ENCODE measurements at regions not wholly inside any gene's neighbourhood (a gene's known extent, or its start where the extent isn't known, plus 50 kb on each side); places are given as distances from the start of the nearest gene placed in this dataset.

DNA sequence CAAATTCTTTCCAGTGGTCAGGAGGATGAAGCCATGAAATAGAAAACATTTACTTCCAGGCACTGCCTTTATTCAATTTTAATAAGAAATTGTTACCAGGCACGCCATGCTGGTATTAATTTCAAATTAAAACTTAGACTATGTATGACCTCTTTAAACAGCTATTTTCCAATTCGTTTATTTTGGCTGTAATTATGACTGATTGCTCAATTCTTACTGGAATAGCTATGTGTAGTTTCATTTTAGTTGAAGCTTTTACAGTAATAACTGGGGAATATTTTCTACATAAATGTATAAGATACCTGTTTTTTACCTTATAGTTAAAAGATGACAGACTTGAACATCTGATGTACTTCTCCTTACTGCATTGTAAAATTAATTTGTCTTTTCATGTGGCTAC, 480.0 kb upstream of the GOLIM4 start:
- DNase-seq, result no peak
- intact Hi-C loops (cut with DNase I), result no loop called here

DNA sequence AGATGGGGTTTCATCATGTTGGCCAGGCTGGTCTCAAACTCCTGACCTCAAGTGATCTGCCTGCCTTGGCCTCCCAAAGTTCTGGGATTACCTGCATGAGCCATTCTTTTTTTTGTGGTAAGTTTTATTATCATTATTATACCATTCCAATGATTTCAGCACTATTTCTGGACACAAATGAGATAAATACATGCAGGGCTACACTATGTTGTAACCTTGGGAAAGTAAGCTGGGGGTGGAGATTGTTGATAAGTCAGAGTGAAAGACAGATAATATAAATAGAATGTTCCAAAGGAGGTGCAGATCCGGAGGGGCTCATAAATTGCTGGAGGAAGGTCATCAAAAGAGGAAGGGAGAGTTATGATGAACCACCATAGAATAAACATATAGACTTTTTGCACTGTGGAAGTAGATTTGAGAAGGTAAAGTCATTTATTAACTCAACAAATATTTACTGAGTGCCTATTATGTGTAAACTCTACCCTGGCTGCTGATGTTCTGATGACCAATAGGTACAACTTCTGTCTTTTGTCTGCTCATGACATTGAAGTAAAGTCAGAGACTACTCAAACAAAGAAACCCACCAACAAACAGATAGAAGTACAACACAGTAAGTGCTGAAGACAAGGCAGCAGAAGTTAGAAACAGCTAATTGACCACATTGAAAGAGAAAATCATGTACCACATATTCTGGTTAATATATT, 478.9 kb upstream of the GOLIM4 start:
- no peak for DNase-seq
- intact Hi-C loops (cut with DNase I), result no loop called here

DNA sequence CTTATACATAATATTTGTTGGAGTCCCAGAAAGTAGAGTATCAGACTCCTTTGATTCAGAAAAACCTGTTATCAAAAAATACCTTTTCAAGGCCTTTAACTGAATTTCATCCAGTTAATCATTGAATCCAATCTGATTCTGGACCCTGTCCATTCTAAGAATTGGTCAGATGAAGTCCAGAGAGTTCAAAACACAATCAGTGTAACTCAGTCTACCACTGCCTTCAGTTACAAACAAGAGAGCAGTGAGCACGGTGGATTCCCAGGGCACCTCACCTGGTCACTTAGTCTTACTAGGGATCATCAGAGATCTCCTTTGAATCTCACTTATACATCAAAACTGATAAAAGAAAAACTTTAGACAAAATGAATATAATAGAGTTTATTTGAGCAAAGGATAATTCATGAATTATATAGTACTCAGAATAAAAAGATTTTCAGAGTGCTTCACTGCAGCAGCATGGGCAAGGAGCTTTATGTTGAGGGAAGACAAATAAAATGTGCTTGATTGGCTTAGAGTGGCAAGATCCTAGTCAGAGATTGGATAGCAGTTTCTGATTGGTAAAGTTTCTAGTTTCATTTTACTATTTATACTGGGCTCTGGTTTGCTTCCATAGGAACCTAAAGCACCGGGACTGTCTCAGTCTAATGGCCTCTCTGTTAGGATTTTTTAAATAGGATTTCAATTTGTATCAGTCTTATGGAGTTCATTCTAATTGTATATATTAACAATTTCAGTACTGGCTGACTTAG, 474.9 kb upstream of the GOLIM4 start:
- intact Hi-C loops (cut with DNase I), result no loop called here
- no peak for DNase-seq

DNA sequence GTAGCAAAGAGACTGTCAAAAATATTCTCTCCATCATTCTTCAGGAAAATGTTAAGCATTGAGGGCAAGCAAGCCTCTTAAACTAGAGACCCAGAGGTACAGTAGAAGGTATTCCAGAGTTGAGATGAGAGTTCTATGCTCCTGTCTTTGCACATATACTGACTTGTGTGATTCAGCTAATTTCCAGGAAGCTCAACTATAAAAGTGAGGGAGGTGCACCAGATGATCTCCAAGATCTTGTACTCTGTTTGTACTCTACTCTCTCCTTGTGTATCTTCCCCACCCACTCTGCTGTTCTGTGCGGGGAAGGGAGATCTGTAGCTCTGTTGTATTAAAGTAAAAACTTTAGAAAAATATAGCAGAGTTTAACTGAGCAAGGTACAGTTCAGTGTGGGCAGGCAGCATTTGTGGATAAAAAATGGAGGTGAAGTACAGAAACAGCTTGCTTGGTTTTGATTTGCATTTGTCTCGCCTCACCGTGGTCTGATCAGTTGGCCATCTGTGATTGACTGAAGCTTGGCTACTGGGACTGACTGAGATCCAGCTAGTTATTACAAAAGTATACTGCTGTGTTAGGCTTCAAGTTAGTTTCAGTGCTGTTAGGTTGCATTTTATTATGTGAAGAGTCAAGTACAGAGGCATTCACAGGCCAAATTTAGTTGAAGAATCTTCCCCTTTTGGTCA, 463.1 kb upstream of the GOLIM4 start:
- DNase-seq, result peak in 1 of 42 donors; percentile 12
- intact Hi-C loops (cut with DNase I), result no loop called here

DNA sequence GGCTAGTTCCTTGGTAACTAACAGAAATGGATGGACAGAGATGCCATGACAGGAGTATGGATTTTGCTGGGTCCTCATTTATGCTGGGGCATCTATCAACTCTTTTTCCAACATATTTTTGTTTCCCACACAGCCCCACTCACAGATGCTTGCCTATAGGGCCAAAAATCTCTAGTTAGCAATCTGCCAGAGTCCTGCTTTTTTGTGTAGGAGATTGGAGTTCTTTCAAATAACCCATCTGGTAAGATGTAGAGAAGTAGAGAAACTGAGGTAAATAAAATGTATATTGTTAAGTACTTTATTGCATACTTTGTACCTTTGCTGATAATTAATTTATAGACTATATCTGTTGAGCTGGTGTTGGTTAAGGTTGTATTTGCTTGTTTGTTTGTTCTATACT, 456.5 kb upstream of the GOLIM4 start:
- intact Hi-C loops (cut with DNase I), result no loop called here
- DNase-seq, result no peak

DNA sequence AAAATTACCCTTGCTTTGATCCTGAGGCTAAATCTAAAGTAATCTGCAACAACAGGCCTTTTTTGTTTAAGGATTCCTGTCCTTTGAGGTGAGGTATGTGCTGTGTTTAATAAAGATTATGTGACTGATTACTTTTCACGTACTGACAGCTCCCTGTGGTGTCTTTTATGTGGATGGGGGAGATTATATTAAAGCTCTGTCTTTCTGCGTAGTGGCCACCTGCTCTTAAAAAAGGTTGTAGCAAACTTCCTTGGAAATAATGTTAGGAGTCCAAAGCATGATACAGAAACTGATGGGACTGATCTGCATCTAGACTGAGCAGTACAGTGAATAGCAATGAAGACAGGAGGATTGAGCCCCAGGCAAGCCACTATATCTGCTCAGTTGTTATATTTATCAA, 453.0 kb upstream of the GOLIM4 start:
- no peak for DNase-seq
- intact Hi-C loops (cut with DNase I), result no loop called here

DNA sequence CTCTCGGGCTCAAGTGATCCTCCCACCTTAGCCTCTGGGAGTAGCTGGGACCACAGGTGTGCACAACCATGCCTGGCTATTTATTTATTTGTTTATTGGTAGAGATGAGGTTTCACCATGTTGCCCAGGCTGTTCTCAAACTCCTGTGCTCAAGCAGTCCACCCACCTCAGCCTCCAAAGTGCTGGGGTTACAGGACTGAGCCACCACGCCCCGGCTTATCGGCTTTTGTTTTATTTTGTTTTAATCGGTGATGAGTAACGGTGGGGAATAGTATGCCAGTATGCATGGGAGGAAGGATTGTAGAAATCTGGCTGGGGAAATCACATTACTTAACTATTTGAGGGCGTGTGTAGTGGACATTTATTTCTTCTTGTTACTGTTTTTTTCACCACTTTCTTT, 451.0 kb upstream of the GOLIM4 start:
- DNase-seq, result no peak
- intact Hi-C loops (cut with DNase I), result no loop called here

DNA sequence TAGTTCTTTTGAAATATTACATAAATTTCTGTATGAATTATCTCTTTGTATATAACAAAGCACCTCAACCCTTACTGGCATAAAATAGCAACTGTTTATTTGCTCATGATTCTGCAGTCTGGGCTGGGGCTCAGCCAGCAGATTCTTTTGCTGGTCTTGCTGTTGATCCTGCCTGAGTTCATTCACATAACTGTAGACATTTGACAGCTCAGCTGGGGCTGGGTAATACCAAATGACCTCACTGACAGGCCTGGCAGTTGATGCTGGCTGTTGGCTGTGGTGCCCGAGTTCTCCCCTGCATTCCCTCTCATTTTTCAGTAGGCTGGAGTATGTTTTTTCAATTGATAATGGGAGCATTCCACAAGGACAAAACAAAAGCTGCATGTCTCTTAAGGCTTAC, 449.9 kb upstream of the GOLIM4 start:
- peak in 30 of 42 donors; percentile 2 to 62 (median 22) for DNase-seq
- intact Hi-C loops (cut with DNase I), result no loop called here

DNA sequence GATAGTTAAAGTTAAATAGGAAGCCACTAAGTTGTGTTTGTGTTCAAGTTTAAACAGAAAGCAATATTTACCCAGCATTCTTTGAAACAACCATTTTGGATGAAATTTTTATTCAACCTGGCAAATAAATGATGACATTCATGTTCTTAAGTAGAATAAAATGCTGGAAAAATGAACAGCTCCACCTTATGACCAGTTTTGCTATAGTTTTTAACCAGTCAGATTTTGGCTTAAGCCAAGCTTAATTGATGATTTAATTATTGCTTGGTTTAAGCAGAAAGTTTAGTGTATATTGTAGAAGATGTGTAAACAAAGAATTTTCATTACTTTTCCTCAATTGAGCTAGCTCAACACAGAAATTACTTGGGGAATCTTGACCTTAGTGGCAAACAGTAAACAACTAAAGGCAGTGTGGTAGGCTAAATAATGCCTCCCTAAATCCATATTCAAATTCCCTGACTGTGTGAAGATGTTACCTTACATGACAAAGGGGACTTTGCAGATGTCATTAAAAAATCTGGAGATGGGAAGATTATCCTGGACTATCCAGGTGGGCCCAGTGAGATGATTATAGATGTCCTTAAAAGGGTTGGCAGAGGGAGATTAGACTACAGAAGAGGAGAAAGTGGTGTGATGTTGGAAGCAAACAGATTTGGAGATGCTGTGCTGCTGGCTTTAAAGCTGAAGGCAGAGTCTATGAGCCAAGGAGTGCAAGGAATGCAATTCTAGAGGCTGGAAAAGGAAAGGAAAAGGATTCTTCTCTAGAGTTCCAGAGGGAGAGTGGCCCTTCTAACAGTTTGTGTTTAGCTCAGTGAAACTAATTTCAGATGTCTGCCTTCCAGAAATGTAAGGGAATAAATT, 448.6 kb upstream of the GOLIM4 start:
- intact Hi-C loops (cut with DNase I), result no loop called here

DNA sequence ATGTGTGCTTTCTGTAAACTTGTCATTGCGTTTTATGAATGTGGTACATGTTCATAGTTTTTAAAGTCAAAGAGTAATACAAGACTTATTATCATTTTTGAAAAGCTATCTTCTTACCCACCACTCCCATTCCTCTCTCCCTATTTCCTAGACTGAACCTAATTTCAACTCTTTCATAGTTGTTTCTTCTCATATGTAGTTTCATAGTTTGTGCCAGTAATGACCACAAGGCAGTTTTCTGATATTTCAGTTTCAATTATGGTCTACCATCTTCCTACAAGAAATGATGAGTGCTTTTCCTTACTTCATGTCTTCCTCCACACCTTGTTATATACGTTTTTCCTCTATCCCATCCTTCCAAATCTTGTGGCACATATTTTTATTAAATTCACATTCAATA, 445.0 kb upstream of the GOLIM4 start:
- intact Hi-C loops (cut with DNase I), result no loop called here
- DNase-seq, result no peak

More for the DNA sequence above, 448.6 kb upstream of the GOLIM4 start:
- DNase-seq, result no peak

DNA sequence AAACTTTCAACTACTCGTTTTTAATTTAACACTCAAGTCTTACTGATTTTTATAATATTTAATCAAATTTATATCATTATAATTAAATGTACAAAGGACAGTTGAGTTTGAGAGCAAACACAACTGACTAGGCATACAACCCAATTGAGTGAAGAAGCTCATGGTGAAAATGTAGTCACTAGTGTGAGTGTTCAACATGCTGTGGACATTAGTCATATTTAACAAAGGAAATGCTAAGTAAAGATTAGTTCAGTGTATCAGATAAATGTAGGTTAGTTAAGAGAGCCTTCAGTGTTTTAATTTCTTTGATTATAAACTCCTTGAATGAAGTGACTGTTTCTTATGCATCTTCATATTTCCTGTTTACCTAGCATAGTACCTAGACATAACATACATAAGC, 444.2 kb upstream of the GOLIM4 start:
- intact Hi-C loops (cut with DNase I), result no loop called here
- DNase-seq, result no peak

DNA sequence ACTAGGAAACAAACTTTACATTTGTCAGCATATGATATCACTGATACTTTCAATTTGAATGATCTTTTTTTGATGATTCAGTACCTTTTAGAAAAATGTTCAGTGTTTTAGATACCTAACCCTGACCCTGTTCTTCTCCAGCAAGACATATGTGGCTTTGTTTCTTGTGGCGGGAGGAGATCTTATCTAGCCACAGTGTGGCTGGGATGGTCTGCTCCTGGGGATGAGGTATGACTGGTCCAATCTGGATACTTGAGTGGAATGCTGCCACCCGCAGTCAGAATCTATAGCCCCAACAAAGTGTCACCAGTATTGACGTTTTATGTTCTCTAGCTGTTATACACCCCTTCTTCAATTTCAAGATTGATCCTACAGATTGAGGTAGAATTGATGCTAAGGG, 439.0 kb upstream of the GOLIM4 start:
- no peak for DNase-seq
- intact Hi-C loops (cut with DNase I), result no loop called here

DNA sequence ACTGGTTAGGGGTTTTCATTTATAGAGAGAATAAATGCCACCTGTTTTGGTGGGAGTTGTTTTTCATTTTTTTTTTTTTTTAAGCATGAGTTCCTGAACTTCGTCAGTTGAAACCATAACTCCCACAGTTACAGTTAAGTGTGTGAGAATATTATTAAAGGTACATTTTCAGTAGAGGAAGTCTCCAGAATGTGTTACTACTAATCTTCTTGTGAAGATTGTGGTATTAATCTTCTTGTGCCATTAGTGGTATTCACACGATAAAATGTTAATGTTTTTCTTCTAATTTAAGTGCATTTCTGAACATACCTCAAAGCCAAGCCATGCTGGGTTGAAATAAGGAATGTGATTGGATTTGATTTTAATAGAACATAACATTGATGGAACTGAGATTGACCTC, 437.9 kb upstream of the GOLIM4 start:
- no peak for DNase-seq
- intact Hi-C loops (cut with DNase I), result no loop called here

DNA sequence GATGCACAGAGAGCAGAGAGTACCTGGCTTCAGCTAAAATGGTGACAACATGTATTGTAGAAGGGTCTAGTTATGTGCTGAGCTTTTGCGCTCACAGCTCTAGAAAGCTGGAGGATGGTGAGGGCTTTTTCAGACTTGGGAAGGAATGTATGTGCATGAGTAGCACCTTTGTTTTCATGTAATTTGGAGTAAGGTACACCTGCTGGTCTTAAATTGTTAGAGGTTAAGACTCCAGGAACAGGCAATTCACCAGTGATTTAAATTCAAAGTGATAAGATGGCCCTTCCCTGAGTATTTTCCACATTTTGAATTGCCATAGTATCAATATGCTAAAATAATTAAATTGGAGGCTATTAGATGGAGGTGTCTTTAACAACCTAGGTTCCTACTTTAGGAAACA, 436.4 kb upstream of the GOLIM4 start:
- no peak for DNase-seq
- intact Hi-C loops (cut with DNase I), result no loop called here

DNA sequence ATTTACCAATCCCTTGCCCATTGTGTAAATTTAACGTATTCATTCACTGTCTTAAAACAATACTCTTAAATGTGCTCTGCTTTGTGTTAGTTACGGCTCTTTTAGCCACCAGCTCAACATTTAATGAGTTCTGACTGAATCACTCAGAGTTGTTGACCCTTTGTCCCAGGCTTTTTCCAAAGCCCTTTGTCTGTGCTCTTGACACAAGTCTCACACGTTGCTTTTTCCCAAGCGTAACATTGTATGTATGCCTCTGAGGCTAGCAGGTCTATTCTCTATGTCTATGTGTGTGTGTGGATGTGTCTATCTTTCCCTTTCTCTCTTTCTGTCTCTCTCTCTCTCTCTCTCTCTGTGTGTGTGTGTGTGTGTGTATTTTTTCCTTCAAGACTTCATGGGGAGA, 435.4 kb upstream of the GOLIM4 start:
- DNase-seq, result no peak
- intact Hi-C loops (cut with DNase I), result no loop called here

DNA sequence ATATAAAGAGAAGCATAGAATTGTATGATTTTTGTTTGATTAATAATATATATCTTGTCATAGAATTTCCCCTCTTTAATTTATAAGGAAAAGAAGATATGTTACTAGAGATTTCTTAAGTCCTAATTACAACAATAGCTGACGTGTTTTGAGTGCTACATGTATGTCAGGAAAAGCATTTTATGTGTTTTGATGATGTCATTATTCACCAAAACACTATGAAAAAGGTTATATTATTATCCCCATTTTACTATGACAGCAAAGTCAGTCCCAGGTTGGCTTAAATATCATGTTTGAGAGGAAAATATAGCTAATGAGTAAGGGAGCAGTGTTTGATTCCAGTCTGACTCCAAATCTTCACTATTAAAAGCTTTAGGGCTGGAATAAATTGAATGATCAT, 428.4 kb upstream of the GOLIM4 start:
- no peak for DNase-seq
- intact Hi-C loops (cut with DNase I), result no loop called here

DNA sequence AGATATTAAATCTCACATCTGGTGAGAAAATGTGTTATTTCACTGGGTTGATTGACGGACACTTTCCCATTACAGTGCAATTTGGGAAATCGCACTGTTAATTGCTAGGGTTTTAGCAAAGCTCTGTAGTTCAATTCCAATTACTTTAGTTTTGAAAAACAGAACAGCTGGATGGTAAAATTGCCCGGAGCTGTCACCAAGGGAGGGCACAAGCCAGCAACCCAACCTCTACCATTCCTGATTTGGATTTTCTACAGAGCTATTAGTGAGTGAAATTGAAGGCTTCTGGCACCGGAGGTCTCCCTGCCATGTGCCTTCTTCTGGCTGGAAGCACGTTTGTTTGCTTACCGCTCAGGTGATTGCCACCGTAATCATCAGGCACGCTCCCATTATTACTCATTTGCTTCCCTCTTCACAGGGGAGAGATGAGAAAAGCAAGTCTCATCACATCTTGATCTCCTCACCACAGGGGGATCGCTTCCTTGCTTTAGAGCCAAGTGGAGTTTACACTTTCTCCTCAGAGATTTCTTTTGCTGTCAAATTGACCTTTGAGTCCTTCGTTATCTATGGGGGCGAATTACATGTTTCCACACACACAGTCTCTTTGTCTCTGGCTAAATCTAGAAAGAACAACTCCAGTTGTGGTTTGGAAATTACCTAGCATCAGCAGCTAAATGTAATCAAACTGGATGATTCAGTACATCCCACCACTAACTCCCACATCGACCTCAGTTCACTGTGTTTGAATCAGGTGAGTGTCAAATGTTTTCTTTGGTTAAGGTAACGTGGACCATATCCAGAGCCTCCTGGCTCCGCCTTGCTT, 421.7 kb upstream of the GOLIM4 start:
- peak in 28 of 42 donors; percentile 3 to 74 (median 35) for DNase-seq
- intact Hi-C loops (cut with DNase I), result loop anchor here (10.0 kb wide), 1 partner anchor 97 kb away; no protein-coding TSS in a partner anchor

DNA sequence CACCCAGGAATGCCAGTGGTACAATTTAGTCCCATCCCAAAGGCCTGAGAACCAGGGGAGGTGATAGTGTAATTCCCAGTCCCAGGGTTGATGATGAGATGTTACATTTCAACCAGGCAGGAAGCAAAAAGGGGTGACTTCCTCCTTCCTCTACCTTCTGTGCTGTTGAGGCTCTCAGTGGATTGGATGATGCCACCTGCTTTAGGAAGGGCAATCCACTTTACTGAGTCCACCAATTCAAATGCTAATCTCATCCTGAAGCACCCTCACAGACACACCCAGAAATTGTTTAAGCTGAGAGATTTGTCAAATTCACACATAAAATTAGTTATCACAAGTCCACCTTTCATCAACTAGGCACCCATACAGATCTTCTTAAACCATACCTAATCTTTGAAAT, 418.5 kb upstream of the GOLIM4 start:
- no peak for DNase-seq
- intact Hi-C loops (cut with DNase I), result loop anchor here (10.0 kb wide), 1 partner anchor 101 kb away; no protein-coding TSS in a partner anchor

Data from head of caudate nucleus (tissue), 42 donors.